Nephron progenitor cell (in vitro differentiated cells): ENCODE measurements at regions not wholly inside any gene's neighbourhood (a gene's known extent, or its start where the extent isn't known, plus 50 kb on each side); places are given as distances from the start of the nearest gene placed in this dataset.
"Not testable (repeated sequence)": the region's sequence is repeated elsewhere in the genome, so short reads cannot be mapped to it uniquely, and the experiment has no call there.

Source experiments
- DNase-seq: peaks from one replicate; pipeline ENCODE4 v3.0.0; 2021
- H3K27ac Mint-ChIP-seq: 2 replicates; pipeline ENCODE4 v1.8.0; 2021; ENCODE audit warnings: mild to moderate bottlenecking, moderate library complexity, mixed read lengths
- H3K27me3 Mint-ChIP-seq: 2 replicates; pipeline ENCODE4 v1.8.0; 2021; ENCODE audit warnings: mild to moderate bottlenecking, low read depth, mixed read lengths; ENCODE audit not compliant: poor library complexity
- H3K36me3 Mint-ChIP-seq: 2 replicates; pipeline ENCODE4 v1.8.0; 2021; ENCODE audit warnings: low read depth, mixed read lengths
- H3K4me1 Mint-ChIP-seq: 2 replicates; pipeline ENCODE4 v1.8.0; 2021; ENCODE audit warnings: mixed read lengths
- H3K4me3 Mint-ChIP-seq: 2 replicates; pipeline ENCODE4 v1.8.0; 2021; ENCODE audit warnings: mild to moderate bottlenecking, moderate library complexity, mixed read lengths
- H3K9me3 Mint-ChIP-seq: 2 replicates; pipeline ENCODE4 v1.8.0; 2021; ENCODE audit warnings: mild to moderate bottlenecking, moderate library complexity, mixed read lengths
- TF ChIP-seq, protein P1 (sequence below): fragments of 200-600 bp; sonication (generic); IDR thresholded peaks from 2 replicates; pipeline ENCODE4 v1.5.0; 2021; ENCODE audit warnings: antibody characterized with exemption

GRCh38 chr20:43361526-43361925, 96.2 kb upstream of the SRSF6 start:
- TF ChIP-seq, protein P1, sequence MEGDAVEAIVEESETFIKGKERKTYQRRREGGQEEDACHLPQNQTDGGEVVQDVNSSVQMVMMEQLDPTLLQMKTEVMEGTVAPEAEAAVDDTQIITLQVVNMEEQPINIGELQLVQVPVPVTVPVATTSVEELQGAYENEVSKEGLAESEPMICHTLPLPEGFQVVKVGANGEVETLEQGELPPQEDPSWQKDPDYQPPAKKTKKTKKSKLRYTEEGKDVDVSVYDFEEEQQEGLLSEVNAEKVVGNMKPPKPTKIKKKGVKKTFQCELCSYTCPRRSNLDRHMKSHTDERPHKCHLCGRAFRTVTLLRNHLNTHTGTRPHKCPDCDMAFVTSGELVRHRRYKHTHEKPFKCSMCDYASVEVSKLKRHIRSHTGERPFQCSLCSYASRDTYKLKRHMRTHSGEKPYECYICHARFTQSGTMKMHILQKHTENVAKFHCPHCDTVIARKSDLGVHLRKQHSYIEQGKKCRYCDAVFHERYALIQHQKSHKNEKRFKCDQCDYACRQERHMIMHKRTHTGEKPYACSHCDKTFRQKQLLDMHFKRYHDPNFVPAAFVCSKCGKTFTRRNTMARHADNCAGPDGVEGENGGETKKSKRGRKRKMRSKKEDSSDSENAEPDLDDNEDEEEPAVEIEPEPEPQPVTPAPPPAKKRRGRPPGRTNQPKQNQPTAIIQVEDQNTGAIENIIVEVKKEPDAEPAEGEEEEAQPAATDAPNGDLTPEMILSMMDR, result no peak
- Mint-ChIP-seq H3K27me3 (peaks cover 8% of the 10 kb centered on the region), H3K36me3 (no peaks in the 10 kb centered on the region), H3K4me1 (peaks cover 12% of the 10 kb centered on the region), H3K9me3 (peaks cover 16% of the 10 kb centered on the region), H3K4me3 (no peak overlapping the region), H3K27ac (no peak overlapping the region)
- DNase-seq, result no peak

DNA sequence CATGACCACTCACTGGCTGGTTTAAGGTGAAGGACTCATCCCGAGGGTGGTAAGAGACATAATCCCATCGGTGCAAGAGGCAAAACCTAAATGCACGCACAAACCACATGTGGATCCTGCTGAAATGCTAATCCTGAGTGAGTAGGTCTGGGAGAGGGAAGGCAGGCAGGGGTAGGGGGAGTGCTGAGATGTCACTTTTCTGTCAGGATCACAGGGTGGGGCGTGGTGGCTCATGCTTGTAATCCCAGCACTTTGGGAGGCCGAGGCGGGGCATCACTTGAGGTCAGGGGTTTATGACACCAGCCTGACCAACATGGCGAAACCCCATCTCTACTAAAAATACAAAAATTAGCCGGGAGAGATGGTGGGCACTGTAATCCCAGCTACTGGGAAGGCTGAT, 97.7 kb upstream of the SRSF6 start:
- Mint-ChIP-seq H3K27me3 (peaks cover 8% of the 10 kb centered on the region), H3K4me1 (no peaks in the 10 kb centered on the region), H3K9me3 (peaks cover 16% of the 10 kb centered on the region), H3K4me3 (no peak overlapping the region), H3K36me3 (no peaks in the 10 kb centered on the region), H3K27ac (no peak overlapping the region)
- no peak for DNase-seq
- TF ChIP-seq, protein P1, result no peak

DNA sequence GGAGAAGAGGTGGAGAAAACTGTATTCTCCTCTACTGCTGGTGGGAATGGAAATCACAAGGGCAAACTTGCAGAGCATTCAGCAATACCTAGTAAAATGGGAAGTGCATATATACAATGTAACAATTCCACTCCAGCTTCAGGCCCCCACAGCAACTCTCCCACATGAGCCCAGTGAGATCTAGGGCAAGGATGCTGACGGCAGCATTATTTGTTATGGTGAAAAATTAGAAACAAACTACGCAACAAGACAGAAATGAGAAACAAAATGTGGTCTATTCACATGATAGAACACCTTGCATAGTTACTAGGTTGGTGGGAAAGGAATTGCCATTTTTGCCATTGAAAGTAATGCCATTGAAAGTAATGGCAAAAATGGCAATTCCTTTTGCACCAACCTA, 98.9 kb upstream of the SRSF6 start:
- Mint-ChIP-seq H3K9me3 (peaks cover 16% of the 10 kb centered on the region), H3K4me3 (no peak overlapping the region), H3K4me1 (no peaks in the 10 kb centered on the region), H3K27me3 (peaks cover 2% of the 10 kb centered on the region), H3K36me3 (no peaks in the 10 kb centered on the region), H3K27ac (no peak overlapping the region)
- TF ChIP-seq, protein P1, result no peak
- DNase-seq, result no peak

DNA sequence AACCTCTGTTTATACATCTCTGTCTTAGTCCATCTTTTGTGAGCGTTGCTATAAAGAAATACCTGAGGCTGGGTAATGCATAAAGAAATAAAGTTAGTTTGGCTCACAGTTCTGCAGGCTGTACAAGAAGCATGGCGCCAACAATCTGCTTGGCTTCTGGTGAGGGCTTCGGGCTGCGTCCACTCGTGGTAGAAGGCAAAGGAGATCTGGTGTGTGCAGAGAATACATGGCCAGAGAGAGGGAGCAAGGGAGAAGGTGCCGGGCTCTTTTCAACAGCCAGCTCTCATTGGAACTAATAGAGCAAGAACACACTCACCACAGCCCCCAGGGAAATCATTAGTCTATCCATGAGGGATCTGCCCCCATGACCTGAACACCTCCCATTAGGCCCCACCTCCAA, 100.3 kb upstream of the SRSF6 start:
- Mint-ChIP-seq H3K27ac (peak overlapping the region; percentile 23), H3K9me3 (peaks cover 16% of the 10 kb centered on the region), H3K36me3 (no peaks in the 10 kb centered on the region), H3K27me3 (peaks cover 2% of the 10 kb centered on the region), H3K4me1 (no peaks in the 10 kb centered on the region), H3K4me3 (no peak overlapping the region)
- no peak for DNase-seq
- TF ChIP-seq, protein P1, result no peak

GRCh38 chr20:43355610-43356009, 102.1 kb upstream of the SRSF6 start:
- H3K27ac Mint-ChIP-seq, result no peak overlapping the region
- DNase-seq, result no peak
- no peak overlapping the region for H3K4me3 Mint-ChIP-seq
- no peaks in the 10 kb centered on the region for H3K4me1 Mint-ChIP-seq
- peaks cover 2% of the 10 kb centered on the region for H3K27me3 Mint-ChIP-seq
- TF ChIP-seq, protein P1, result no peak
- no peaks in the 10 kb centered on the region for H3K36me3 Mint-ChIP-seq
- peaks cover 16% of the 10 kb centered on the region for H3K9me3 Mint-ChIP-seq

GRCh38 chr20:43352996-43353395, 104.7 kb upstream of the SRSF6 start:
- TF ChIP-seq, protein P1, result no peak
- no peaks in the 10 kb centered on the region for H3K4me1 Mint-ChIP-seq
- no peak for DNase-seq
- peaks cover 3% of the 10 kb centered on the region for H3K27me3 Mint-ChIP-seq
- H3K9me3 Mint-ChIP-seq, result peaks cover 10% of the 10 kb centered on the region
- H3K4me3 Mint-ChIP-seq, result no peak overlapping the region
- no peaks in the 10 kb centered on the region for H3K36me3 Mint-ChIP-seq
- H3K27ac Mint-ChIP-seq, result no peak overlapping the region

DNA sequence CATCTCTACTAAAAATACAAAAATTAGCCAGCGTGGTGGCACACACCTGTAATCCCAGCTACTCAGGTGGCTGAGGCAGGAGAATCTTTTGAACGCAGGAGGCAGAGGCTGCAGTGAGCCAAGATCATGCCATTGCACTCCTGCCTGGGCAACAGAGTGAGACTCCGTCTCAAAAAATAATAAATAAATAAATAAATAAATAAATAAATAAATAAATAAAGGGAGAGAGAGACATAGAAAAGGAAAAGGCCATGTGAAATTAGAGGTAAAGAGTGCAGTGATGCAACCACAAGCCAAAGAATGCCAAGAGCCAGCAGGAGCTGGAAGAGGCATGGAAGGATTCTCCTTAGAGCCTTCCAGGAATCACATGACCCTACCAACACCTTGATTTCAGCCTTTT, 107.0 kb upstream of the SRSF6 start:
- not testable (repeated sequence) for H3K27me3 Mint-ChIP-seq, H3K36me3 Mint-ChIP-seq, H3K4me3 Mint-ChIP-seq, H3K27ac Mint-ChIP-seq, H3K4me1 Mint-ChIP-seq, DNase-seq, H3K9me3 Mint-ChIP-seq
